22Rv1 (cell line): ENCODE measurements at regions not wholly inside any gene's neighbourhood (a gene's known extent, or its start where the extent isn't known, plus 50 kb on each side); places are given as distances from the start of the nearest gene placed in this dataset.
"Not testable (repeated sequence)": the region's sequence is repeated elsewhere in the genome, so short reads cannot be mapped to it uniquely, and the experiment has no call there.

Source experiments
- H3K27ac ChIP-seq: fragments of 450-650 bp; 2 replicates; pipeline ENCODE4 v1.5.1; 2017
- CTCF ChIP-seq: fragments of 450-650 bp; IDR thresholded peaks from 2 replicates; pipeline ENCODE4 v1.5.1; 2017; ENCODE audit warnings: mild to moderate bottlenecking
- ZFX ChIP-seq: fragments of 450-650 bp; IDR thresholded peaks from 2 replicates; pipeline ENCODE4 v1.6.1; 2017; ENCODE audit warnings: antibody characterized with exemption, borderline replicate concordance

- TF ChIP-seq ZFX (no peak), CTCF (no peak)
- no peak overlapping the region for H3K27ac ChIP-seq
Measured at GRCh38 chr1:41977326-41977725, 58.6 kb upstream of the HIVEP3 start.

GRCh38 chr1:41976671-41977070 lies 57.9 kb upstream of the HIVEP3 start:
- H3K27ac ChIP-seq: no peak overlapping the region
- no peak for TF ChIP-seq ZFX
- TF ChIP-seq CTCF: no peak

- H3K27ac ChIP-seq: no peak overlapping the region
- no peak for TF ChIP-seq CTCF
- TF ChIP-seq ZFX: no peak
Measured at GRCh38 chr1:41975850-41976569, 57.3 kb upstream of the HIVEP3 start.

GRCh38 chr1:41975121-41975520 lies 56.4 kb upstream of the HIVEP3 start:
- TF ChIP-seq ZFX (no peak), CTCF (no peak)
- no peak overlapping the region for H3K27ac ChIP-seq

- H3K27ac ChIP-seq: not testable (repeated sequence)
Measured at GRCh38 chr1:41968557-41968956, 49.8 kb upstream of the HIVEP3 start.
